HG02840 (cell line): ENCODE measurements at regions not wholly inside any gene's neighbourhood (a gene's known extent, or its start where the extent isn't known, plus 50 kb on each side); places are given as distances from the start of the nearest gene placed in this dataset.
"Not testable (repeated sequence)": the region's sequence is repeated elsewhere in the genome, so short reads cannot be mapped to it uniquely, and the experiment has no call there.

Source experiments
- ATAC-seq: cut with Tn5 transposase; IDR thresholded peaks from one replicate; pipeline ENCODE4 v1.9.1; 2021; ENCODE audit warnings: mild to moderate bottlenecking, moderate library complexity, moderate number of reproducible peaks; ENCODE audit not compliant: unreplicated experiment, low FRiP score

DNA sequence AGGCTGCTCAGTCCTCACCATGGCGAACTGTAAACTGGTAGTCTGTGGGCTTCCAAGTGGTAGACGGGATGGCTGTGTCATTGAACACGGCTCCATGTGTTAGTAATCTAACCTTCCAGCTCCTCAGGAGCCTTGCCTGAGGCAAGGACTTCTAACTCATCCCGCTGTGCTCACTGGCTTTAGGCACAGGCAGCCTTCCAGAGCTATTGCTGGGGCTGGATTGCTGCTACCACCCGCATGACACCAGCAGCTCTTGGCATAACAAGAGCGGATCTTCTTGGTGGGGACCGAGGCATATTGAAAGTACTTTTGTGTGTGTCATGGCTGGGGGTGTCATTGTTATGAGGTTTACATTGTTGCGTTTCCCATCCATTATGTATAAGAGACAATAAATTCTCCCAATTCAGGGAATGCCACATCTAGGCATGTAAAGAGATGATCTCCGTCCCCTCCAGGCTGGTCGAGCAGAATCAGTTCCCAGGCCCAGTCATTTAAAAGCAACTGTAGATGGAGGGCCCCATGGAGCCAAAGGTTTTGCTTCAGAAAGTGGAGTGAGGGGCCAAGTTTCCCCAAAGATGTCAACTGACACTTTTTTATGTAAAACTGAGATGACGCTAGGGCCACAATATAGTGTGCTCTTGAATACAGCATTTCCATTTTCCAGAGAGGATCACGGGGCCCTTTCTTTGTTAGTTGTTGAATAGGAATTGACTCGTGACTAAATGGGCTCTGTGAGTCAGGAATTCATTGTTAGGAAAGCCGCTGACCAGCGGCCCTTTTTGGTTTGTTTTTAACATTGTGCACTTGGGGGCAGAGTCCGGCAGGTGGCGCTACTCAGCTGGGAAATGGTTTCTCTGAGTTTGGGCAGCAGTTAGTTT lies 759.5 kb downstream of the TAF11L14 start:
- peak; percentile 62 for ATAC-seq

DNA sequence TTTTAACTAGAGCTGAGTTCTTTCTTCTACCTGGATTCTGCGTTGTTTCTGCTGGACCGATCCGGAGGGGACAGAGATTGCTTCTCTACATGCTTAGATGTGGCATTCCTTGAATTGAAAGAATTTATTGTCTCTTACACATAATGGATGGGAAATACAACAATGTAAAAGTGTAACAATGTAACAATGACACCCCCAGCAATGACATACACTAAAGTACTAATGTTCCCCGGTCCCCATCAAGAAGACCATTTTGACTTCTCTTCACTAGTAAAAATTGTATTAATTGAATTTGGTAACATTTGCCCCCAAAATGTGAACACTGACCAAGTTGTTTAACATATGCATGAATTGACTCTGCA lies 760.2 kb downstream of the TAF11L14 start:
- peak; percentile 14 for ATAC-seq

DNA sequence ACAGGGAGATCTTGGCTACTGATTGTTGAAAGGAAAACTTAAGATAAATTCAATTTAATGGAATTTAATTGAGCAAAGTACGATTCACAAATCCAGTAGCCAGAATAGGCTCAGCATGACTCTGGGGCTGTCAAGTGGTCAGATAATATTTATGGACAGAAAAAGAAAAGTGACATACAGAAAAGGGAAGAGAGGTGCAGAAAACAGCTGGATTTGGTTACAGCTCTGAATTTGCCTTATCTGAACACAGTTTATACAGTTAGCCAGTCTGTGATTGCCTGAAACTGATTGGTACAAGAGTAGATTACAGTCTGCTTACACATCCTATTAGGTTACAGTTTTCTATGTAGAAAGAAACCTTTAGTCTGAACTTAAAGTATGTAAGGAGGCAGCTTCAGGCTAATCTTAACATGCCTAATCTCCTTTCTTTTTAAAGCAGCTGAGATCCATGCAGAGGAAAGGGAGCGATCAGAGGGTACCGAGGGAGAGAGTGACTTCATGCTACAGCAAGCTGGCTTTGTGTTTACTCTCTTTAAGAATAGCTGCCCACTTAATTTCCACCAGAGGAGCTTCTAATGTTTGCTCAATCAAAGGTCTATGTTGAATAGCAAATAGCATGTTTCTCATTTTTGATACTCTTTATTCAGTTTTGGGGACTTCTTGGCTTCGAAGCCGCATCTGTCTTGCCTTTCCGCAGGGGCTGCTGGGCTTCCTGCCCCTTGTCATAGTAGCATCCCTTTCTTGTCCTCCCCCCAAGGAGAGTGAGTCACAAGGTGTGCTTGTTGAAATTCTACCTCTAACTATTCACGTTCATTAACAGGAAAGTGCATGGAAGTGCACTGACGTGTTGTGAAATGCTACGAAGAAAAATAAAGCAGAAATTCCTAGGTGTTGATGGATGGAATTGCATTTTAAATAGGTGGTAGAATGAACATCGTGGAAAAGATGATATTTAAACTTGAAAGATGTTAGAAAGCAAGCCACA lies 761.2 kb downstream of the TAF11L14 start:
- no peak for ATAC-seq

DNA sequence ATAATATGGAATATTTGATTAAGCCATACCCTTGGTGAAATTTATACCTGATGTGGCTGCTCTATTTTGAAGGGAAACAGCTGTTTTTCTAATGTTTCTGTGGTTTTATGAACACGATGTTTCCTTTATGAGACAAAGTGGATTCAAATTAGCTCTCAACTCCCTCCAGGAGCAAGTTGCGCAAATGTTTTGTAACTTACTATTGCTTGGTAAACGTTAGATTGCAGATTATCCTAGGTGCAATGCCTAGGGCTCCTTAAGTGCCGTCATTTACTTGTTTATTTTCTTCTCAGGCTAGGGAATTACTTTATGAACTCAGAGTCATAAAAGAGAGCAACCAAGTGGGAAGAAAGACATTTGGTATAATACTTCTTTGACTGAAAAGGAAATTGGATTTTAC lies 763.1 kb downstream of the TAF11L14 start:
- no peak for ATAC-seq

DNA sequence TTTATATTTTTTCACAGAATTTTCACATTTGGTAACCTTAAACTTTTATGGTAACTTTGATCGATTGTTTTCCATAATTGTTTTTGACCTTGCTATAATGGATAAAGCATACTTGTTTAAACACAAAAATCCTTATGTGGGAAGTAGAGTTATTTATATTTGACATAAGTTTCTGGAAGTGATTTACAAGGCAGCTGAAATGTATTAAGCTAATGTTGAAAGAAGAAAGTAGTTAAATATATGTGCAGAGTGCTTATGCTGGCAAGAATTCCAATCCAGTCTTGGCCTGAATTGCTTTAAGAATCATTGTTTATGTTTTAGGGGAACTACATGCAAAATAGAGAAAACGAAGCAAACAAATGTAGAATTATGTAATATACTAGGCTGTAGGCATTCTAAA lies 763.6 kb downstream of the TAF11L14 start:
- ATAC-seq = no peak

DNA sequence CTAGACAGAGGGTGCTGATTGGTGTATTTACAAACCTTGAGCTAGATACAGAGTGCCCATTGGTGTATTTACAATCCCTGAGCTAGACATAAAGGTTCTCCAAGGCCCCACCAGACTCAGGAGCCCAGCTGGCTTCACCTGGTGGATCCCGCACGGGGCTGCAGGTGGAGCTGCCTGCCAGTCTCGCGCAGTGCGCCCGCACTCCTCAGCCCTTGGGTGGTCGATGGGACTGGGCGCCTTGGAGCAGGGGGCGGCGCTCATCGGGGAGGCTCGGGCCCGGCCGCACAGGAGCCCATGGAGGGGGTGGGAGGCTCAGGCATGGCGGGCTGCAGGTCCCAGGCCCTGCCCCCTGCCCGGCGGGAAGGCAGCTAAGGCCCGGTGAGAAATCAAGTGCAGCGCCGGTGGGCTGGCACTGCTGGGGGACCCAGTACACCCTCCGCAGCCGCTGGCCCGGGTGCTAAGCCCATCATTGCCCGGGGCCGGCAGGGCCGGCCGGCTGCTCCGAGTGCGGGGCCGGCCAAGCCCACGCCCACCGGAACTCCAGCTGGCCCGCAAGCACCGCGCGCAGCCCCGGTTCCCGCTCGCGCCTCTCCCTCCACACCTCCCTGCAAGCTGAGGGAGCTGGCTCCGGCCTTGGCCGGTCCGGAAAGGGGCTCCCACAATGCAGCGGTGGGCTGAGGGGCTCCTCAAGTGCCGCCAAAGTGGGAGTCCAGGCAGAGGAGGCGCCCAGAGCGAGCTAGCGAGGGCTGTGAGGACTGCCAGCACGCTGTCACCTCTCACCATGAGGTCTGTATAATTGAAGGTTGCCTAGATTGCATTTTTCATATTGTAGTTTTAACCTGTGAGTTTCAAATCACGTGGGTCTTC lies 765.4 kb downstream of the TAF11L14 start:
- not testable (repeated sequence) for ATAC-seq

DNA sequence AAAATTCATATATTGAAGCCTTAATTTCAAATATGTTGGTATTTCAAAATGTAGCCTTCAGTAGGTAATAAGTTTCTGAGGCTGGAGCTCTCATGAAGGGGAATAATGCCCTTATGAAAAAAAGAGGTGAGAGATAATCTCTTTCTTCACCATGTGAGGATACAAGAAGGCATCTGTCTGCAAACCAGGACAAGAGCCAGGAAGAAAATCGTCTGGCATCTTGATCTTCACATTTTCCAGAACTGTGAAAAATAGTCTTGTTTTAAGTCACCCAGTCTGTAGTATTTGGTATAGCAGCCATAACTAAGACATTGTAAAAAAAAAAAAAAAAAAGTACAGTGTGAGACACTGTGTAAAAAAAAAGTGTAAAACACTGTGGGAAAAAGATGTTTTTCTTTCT lies 768.9 kb downstream of the TAF11L14 start:
- no peak for ATAC-seq

DNA sequence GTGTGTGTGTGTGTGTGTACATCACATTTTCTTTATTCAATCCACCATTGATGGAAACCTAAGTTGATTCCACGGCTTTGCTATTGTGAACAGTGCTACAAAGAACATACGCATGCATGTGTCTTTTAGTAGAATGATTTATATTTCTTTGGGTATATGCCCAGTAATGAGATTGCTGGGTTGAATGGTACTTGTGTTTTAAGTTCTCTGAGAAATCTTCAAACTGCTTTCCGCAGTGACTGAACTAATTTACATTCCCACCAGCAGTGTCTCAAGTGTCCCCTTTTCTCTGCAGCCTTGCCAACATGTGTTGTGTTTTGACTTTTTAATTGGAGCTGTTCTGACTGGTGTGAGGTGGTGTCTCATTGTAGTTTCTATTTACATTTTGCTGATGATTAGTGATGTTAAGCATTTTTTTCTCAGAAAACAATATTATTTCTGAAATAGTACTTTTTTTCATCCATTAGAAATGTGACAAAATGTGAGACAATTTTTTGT lies 769.7 kb downstream of the TAF11L14 start:
- no peak for ATAC-seq

DNA sequence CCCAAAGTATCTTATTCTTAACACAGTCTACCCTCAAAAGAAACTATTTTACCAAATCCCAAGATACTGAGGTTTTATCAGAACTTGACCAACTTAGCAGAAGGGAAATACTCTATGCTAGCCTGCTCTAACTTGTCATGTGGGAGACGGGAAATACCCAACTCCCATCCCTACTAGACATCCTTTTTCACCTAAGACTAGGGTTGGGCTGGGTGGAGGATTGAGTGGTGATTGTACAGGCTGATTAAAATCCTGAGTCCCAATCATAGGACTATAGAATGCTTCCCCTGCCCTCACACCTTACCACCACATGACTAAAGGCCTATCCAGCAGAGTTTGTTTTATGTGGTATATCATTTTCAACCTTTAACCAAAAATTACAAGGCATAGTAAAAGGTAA lies 786.5 kb downstream of the TAF11L14 start:
- ATAC-seq = no peak

DNA sequence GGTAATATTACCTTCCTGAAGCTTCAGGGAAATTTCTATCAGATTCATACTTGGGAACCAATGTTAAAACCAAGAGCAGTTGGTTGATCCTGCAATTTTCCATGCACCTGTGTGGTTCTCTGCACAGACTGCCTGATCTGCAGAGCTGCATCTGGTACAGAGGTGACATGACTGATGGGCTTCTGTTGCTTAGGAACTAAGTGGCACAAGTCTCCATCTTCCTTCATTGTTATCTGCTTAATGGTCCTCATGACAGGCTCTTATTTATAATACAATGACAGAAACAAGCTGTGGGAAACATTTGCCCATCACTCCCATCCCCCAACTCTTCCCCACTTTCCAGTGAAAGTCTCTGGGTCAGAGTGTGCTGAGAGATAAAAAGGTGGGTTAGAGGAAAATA lies 799.1 kb downstream of the TAF11L14 start:
- ATAC-seq = no peak

DNA sequence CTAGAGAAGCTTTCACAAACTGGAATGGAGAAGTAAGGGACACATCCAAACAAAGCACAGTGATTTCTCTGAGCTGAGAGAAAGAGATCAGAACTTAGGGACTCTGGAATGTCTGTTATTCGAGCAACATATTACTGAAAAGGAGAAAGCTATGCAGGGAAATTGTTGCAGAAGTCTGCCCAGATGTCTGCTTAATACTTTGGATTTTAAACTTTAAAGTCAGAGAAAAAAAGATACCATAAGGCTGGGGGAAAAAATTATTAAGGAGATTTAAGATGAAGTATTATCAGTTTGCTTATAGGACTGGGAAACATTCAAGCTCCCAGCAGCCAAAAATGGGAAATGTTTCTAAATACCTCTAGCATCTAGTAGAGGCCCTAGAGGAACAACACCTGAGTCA lies 803.9 kb downstream of the TAF11L14 start:
- ATAC-seq = no peak

DNA sequence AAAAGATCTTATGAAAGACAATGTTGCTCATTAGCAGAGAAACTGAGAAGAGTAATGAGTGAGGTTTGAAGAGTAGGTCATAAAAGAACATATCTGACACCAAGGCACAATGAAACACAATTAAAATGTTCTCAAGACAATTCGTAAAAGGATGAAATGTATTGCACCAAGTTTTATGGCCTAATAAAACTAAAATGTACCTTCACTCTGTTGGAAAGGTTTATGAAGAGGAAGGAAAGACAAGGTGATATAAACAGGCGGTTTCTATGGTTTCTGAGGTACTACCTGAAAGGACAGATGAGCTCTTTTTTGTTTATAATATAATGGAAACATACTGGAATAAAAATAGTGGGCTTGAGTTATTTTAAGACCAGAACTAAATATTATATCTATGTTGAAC lies 821.3 kb downstream of the TAF11L14 start:
- no peak for ATAC-seq

DNA sequence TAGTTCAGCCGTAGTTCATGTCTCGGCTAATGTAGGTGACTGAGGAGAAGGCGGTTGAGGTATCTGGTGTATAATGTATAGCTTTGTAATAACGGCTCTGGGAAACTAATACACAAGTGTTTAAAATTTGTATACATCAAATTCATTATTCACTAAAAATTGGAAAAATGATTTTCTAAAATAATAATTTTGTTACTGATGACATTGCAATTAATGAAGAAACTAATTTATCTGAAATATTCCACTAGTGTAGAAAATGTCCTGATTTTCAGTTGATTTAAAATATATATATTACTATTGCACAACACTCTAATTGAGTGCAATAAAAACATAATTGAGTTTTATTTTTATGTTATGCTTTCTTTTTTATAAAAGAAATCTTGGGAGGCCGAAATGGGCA lies 823.0 kb downstream of the TAF11L14 start:
- ATAC-seq = no peak

DNA sequence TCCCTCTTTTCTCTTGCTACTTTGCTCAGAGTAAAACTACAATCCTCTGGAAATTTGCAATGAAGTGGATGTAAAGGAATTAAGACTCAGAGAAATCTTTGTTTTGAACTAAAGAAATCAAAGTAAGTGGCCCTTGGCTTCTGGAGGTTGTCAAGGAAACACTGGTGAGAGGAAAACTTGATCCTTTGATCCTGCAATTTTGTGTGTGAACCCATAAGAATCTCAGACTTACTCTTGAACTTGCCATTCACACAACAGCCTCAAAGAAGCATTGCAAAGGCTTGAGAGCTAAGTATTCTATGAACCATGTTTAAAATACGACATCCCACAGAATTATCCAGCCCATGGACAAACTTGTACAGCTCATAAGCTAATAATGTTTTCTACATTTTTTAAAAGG lies 827.5 kb downstream of the TAF11L14 start:
- no peak for ATAC-seq

DNA sequence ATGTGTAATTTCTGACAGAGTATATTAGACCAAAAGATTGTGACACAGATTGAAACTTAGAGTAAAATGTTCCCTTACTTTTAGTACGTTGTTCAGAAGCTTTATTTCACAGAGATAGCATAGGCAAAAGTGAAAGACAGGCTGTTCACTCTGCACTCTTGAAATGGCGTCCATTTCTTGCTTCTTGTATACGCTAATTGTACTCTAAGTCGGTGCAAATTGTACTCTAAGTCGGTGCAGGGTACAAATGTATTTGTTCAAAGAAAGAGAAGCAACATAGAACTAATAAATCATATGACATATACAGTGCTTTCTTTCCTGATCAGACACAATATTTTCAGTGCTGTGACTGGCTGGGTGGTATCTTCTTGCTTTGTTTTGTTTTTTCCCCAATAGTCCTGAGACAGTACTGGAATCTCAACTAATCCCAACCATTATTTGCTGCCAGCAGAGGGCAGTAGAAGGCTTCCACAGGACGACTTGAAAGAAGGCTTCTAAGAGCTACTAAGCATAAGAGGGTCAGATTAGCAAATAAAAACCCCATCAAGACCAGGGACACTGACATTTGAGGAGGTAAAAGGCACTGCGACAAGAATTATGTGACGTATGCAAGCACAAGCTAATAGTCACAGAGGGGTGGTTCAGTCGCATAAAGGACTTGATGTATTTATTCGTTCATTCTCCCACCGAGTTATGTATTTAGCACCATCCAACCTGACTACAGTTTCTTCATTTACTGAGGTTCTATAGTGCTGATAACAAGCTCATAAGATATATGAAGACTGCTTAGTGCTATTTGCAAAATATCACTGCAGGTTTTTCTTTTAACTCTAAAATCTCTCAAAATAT lies 831.8 kb downstream of the TAF11L14 start:
- ATAC-seq = peak; percentile 80

DNA sequence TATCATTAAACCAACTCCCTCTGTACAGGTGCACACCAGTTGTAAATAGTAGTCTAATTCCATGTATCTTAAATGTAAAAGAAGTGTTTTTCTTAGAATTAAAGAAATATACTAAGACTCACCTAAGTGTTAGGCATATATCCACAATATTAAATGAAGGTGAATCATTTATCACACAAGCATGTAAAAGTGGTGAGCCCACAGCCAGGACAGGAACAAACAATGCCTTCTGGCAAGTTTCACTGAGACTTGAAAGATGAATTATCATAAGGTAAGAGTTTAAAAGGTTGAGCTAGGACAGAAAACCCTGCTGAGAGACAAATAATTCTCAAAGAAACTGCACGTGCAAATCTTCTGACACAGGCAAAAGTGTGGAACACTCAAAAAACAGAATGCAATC lies 832.5 kb downstream of the TAF11L14 start:
- ATAC-seq = no peak

DNA sequence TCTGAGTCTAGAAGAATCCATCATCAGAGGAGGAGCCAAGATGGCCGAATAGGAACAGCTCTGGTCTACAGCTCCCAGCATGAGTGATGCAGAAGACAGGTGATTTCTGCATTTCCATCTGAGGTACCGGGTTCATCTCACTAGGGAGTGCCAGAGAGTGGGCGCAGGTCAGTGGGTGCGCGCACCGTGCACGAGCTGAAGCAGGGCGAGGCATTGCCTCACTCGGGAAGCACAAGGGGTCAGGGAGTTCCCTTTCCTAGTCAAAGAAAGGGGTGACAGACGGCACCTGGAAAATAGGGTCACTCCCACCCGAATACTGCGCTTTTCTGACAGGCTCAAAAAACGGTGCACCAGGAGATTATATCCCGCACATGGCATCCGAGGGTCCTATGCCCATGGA lies 837.5 kb downstream of the TAF11L14 start:
- not testable (repeated sequence) for ATAC-seq

DNA sequence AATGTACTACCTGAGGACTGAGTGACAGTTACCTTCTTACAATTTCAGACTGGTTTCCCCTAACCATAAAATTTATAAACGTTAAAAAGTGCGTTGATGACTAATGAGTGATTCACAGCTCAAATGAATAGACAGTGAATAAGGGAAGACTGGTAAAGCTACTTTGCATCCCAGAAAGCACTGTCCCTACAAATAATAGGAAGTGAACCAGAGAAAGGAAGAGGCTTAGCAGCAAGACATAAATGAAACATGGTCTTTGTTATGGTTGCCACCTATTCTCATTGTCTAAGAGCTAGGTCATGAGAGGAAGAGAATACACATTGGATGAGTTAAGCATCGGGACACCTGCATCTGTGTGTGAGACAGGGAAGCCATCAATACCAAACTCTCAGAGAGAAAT lies 849.2 kb downstream of the TAF11L14 start:
- ATAC-seq = no peak

DNA sequence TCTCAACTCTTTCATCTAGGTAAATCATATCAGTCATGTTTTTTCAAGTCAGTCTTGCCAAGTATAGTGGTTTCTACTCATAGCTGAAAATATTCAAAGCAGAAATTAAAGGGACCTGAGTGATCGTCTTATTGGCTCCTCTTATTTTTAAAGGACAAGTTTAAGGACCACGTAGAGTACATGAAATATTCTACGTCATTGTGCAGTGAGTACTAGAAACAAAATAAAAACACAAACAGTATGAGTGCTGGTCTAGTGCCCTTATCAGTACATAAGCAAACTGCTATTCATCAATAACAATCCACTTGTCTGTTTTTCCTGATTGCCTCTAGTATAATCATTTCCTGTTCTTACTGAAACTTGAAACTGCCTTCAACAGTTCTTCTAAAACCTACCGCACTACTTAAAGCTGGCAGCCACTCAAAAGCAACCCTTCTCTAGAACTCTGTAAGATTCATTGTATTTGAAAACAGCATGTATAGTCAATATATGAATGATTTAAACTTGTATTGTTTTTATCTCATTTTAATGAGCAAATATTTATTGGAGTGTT lies 853.7 kb downstream of the TAF11L14 start:
- ATAC-seq = no peak
